ENCODE measurements at regions not wholly inside any gene's neighbourhood (a gene's known extent, or its start where the extent isn't known, plus 50 kb on each side); places are given as distances from the start of the nearest gene placed in this dataset.

DNA sequence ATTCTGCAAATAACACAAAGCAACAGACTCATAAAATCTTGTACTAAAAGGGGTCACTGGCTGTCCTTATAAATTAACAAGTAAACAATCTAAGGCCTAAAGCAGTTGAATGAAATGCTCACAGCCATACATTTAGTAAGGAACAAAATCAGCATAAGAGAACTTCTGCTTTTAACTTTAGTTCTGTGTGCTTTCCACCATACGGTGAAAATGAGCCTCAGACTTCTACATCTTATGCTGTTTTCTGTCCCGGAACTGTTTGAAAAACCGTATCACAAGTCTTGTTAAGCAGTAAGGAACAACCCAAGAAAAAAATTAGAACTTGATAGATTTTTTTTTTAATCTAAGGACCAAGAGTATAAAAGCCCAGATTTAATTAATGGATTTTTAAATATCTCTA lies 549.1 kb upstream of the MIR17HG start:
- TF ChIP-seq, protein P1, sequence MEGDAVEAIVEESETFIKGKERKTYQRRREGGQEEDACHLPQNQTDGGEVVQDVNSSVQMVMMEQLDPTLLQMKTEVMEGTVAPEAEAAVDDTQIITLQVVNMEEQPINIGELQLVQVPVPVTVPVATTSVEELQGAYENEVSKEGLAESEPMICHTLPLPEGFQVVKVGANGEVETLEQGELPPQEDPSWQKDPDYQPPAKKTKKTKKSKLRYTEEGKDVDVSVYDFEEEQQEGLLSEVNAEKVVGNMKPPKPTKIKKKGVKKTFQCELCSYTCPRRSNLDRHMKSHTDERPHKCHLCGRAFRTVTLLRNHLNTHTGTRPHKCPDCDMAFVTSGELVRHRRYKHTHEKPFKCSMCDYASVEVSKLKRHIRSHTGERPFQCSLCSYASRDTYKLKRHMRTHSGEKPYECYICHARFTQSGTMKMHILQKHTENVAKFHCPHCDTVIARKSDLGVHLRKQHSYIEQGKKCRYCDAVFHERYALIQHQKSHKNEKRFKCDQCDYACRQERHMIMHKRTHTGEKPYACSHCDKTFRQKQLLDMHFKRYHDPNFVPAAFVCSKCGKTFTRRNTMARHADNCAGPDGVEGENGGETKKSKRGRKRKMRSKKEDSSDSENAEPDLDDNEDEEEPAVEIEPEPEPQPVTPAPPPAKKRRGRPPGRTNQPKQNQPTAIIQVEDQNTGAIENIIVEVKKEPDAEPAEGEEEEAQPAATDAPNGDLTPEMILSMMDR (conservative IDR thresholded peaks at IDR 0.05; ENCODE audit: low read depth, low read length), result no peak
- TF ChIP-seq FOS (IDR thresholded peaks at IDR 0.05; ENCODE audit: low read depth, low read length) (no peak), CHD1 (IDR thresholded peaks at IDR 0.05; ENCODE audit: low read depth, low read length) (no peak), POLR2A (IDR thresholded peaks at IDR 0.05; ENCODE audit: low read depth, low read length) (no peak), MXI1 (IDR thresholded peaks at IDR 0.05; ENCODE audit: borderline replicate concordance, low read depth, low read length) (no peak), MAZ (IDR thresholded peaks at IDR 0.05; ENCODE audit: borderline replicate concordance, low read depth, low read length) (no peak), RCOR1 (IDR thresholded peaks at IDR 0.05; ENCODE audit: insufficient replicate concordance, low read length) (no peak)
- TF ChIP-seq, protein P2, sequence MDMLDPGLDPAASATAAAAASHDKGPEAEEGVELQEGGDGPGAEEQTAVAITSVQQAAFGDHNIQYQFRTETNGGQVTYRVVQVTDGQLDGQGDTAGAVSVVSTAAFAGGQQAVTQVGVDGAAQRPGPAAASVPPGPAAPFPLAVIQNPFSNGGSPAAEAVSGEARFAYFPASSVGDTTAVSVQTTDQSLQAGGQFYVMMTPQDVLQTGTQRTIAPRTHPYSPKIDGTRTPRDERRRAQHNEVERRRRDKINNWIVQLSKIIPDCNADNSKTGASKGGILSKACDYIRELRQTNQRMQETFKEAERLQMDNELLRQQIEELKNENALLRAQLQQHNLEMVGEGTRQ (IDR thresholded peaks at IDR 0.05; ENCODE audit: low read depth, low read length), result no peak

All from IMR-90 (cell line).